ENCODE measurements at regions not wholly inside any gene's neighbourhood (a gene's known extent, or its start where the extent isn't known, plus 50 kb on each side); places are given as distances from the start of the nearest gene placed in this dataset.

GRCh38 chr2:7598402-7598801 lies 681.2 kb downstream of the RNF144A start:
- Histone ChIP-seq H3K4me1 (no peaks in the 10 kb centered on the region), H3K27ac (no peak overlapping the region), H3K9me3 (no peaks in the 10 kb centered on the region), H3K36me3 (no peaks in the 10 kb centered on the region), H3K27me3 (no peaks in the 10 kb centered on the region), H3K4me3 (no peak overlapping the region)
- no peak for DNase-seq
- TF ChIP-seq CTCF (IDR thresholded peaks at IDR 0.05) (no peak), POLR2A (IDR thresholded peaks at IDR 0.05) (no peak)
- intact Hi-C loops (cut with DNase I; ENCODE audit: low total_unique reads) = no loop called here

- H3K4me1 ChIP-seq = no peaks in the 10 kb centered on the region
- no peaks in the 10 kb centered on the region for H3K36me3 ChIP-seq
- DNase-seq = no peak
- no peak for TF ChIP-seq POLR2A (IDR thresholded peaks at IDR 0.05)
- no peak for TF ChIP-seq CTCF (IDR thresholded peaks at IDR 0.05)
- intact Hi-C loops (cut with DNase I; ENCODE audit: low total_unique reads) = no loop called here
- H3K9me3 ChIP-seq = no peaks in the 10 kb centered on the region
- H3K27me3 ChIP-seq = no peaks in the 10 kb centered on the region
- H3K4me3 ChIP-seq = no peak overlapping the region
- H3K27ac ChIP-seq = no peak overlapping the region
Observed at GRCh38 chr2:7599462-7600258, 682.4 kb downstream of the RNF144A start.

- H3K9me3 ChIP-seq = no peaks in the 10 kb centered on the region
- no peaks in the 10 kb centered on the region for H3K27me3 ChIP-seq
- intact Hi-C loops (cut with DNase I; ENCODE audit: low total_unique reads) = no loop called here
- H3K27ac ChIP-seq = no peak overlapping the region
- no peaks in the 10 kb centered on the region for H3K4me1 ChIP-seq
- TF ChIP-seq POLR2A (IDR thresholded peaks at IDR 0.05) = no peak
- no peak for TF ChIP-seq CTCF (IDR thresholded peaks at IDR 0.05)
- H3K4me3 ChIP-seq = no peak overlapping the region
- no peak for DNase-seq
- no peaks in the 10 kb centered on the region for H3K36me3 ChIP-seq
Observed at GRCh38 chr2:7601990-7602389, 684.8 kb downstream of the RNF144A start.

- DNase-seq = no peak
- TF ChIP-seq CTCF (IDR thresholded peaks at IDR 0.05) (no peak), POLR2A (IDR thresholded peaks at IDR 0.05) (no peak)
- H3K9me3 ChIP-seq = no peaks in the 10 kb centered on the region
- intact Hi-C loops (cut with DNase I; ENCODE audit: low total_unique reads) = no loop called here
- H3K4me1 ChIP-seq = no peaks in the 10 kb centered on the region
- H3K27me3 ChIP-seq = no peaks in the 10 kb centered on the region
- H3K36me3 ChIP-seq = no peaks in the 10 kb centered on the region
- no peak overlapping the region for H3K4me3 ChIP-seq
- H3K27ac ChIP-seq = no peak overlapping the region
Observed at GRCh38 chr2:7604456-7604855, 687.2 kb downstream of the RNF144A start.

GRCh38 chr2:7607441-7608173 lies 690.4 kb downstream of the RNF144A start:
- H3K36me3 ChIP-seq = no peaks in the 10 kb centered on the region
- H3K9me3 ChIP-seq = no peaks in the 10 kb centered on the region
- TF ChIP-seq CTCF (IDR thresholded peaks at IDR 0.05) (no peak), POLR2A (IDR thresholded peaks at IDR 0.05) (no peak)
- no peak for DNase-seq
- H3K4me3 ChIP-seq = no peak overlapping the region
- H3K4me1 ChIP-seq = no peaks in the 10 kb centered on the region
- H3K27me3 ChIP-seq = no peaks in the 10 kb centered on the region
- intact Hi-C loops (cut with DNase I; ENCODE audit: low total_unique reads) = no loop called here
- H3K27ac ChIP-seq = no peak overlapping the region
